IMR-90 (cell line): ENCODE measurements at regions not wholly inside any gene's neighbourhood (a gene's known extent, or its start where the extent isn't known, plus 50 kb on each side); places are given as distances from the start of the nearest gene placed in this dataset.

ENCODE experiments used
- ATAC-seq: fragments of 200-7000 bp; cut with Tn5 transposase; 2 replicates; pipeline ENCODE4 v1.9.1; 2020; ENCODE audit warnings: low read depth, mild to moderate bottlenecking, moderate library complexity
- BruUV-seq: library from RNA; stranded (reverse); fragments of 400-500 nt; replicated peaks from 2 replicates; lab custom pipeline; 2021; lab: Mats Ljungman, UMichigan
- CTCF ChIA-PET: fragments of 300-600 bp; formaldehyde crosslinking; extraction: SDS; loops from one replicate; lab custom pipeline; 2021; ENCODE audit warnings: antibody characterized with exemption; lab: Yijun Ruan, JAX
- POLR2A ChIA-PET: fragments of 300-600 bp; sonication (Branson Sonifier 250); formaldehyde crosslinking; loops from one replicate; lab custom pipeline; 2022; ENCODE audit warnings: antibody characterized with exemption; ENCODE audit not compliant: unreplicated experiment; lab: Charles Lee
- DNase-seq: peaks from one replicate; pipeline ENCODE4 v3.0.0; 2013
- H2AFZ ChIP-seq: replicated peaks from 2 replicates; pipeline ENCODE3; 2013; ENCODE audit warnings: low read length, mild to moderate bottlenecking; ENCODE audit not compliant: poor library complexity
- H2AK5ac ChIP-seq: 2 replicates; pipeline ENCODE4 v1.6.1; 2013; ENCODE audit warnings: low read depth, low read length, inconsistent platforms
- H2AK9ac ChIP-seq: replicated peaks from 2 replicates; pipeline ENCODE3; 2013; ENCODE audit warnings: mild to moderate bottlenecking, low read depth, low read length, moderate library complexity; ENCODE audit not compliant: poor library complexity
- H2BK120ac ChIP-seq: 2 replicates; pipeline ENCODE4 v1.6.1; 2013; ENCODE audit warnings: low read depth, low read length, inconsistent platforms
- H2BK15ac ChIP-seq: 3 replicates; pipeline ENCODE4 v1.6.1; 2013; ENCODE audit warnings: low read depth, low read length, inconsistent platforms
- H2BK20ac ChIP-seq: 2 replicates; pipeline ENCODE4 v1.6.1; 2013; ENCODE audit warnings: low read depth, mild to moderate bottlenecking, inconsistent platforms, low read length, moderate library complexity
- H2BK5ac ChIP-seq: 2 replicates; pipeline ENCODE4 v1.6.1; 2013; ENCODE audit warnings: mild to moderate bottlenecking, low read depth, low read length, inconsistent platforms; ENCODE audit not compliant: poor library complexity, severe bottlenecking
- H3K14ac ChIP-seq: replicated peaks from 2 replicates; pipeline ENCODE4 v1.6.1; 2013; ENCODE audit warnings: low read depth, low read length, inconsistent platforms
- H3K18ac ChIP-seq: 2 replicates; pipeline ENCODE4 v1.6.1; 2013; ENCODE audit warnings: low read depth, low read length, control low read depth
- H3K23ac ChIP-seq: 2 replicates; pipeline ENCODE4 v1.6.1; 2013; ENCODE audit warnings: low read depth, low read length, inconsistent platforms
- H3K27ac ChIP-seq: 2 replicates; pipeline ENCODE4 v1.5.1; 2013; ENCODE audit warnings: mild to moderate bottlenecking, control low read depth, low read length; ENCODE audit not compliant: insufficient read depth
- H3K27me3 ChIP-seq: 2 replicates; pipeline ENCODE4 v1.6.1; 2013; ENCODE audit warnings: low read length; ENCODE audit not compliant: control insufficient read depth, insufficient read depth
- H3K36me3 ChIP-seq: 2 replicates; pipeline ENCODE4 v1.6.1; 2013; ENCODE audit warnings: low read length, mixed read lengths; ENCODE audit not compliant: control insufficient read depth, insufficient read depth
- H3K4ac ChIP-seq: 2 replicates; pipeline ENCODE4 v1.6.1; 2013; ENCODE audit warnings: low read depth, low read length, inconsistent platforms
- H3K4me1 ChIP-seq: 2 replicates; pipeline ENCODE4 v1.6.1; 2013; ENCODE audit warnings: low read length, mixed read lengths; ENCODE audit not compliant: control insufficient read depth, insufficient read depth
- H3K4me2 ChIP-seq: 2 replicates; pipeline ENCODE4 v1.6.1; 2013; ENCODE audit warnings: low read depth, mild to moderate bottlenecking, control low read depth, low read length, moderate library complexity
- H3K4me3 ChIP-seq: 2 replicates; pipeline ENCODE4 v1.5.1; 2013; ENCODE audit warnings: low read depth, mild to moderate bottlenecking, control low read depth, low read length, moderate library complexity; ENCODE audit not compliant: insufficient read depth
- H3K56ac ChIP-seq: 2 replicates; pipeline ENCODE4 v1.6.1; 2013; ENCODE audit warnings: low read length, inconsistent platforms; ENCODE audit not compliant: insufficient read depth; ENCODE audit errors: extremely low read depth
- H3K79me1 ChIP-seq, 2 experiments: 2 replicates each; pipeline ENCODE4 v1.6.1; 2013; ENCODE audit warnings: low read length in 2 of 2, inconsistent platforms in 1 of 2, low read depth in 1 of 2
- H3K9ac ChIP-seq: 2 replicates; pipeline ENCODE4 v1.6.1; 2013; ENCODE audit warnings: low read depth, low read length, control low read depth
- H3K9me1 ChIP-seq: 2 replicates; pipeline ENCODE4 v1.6.1; 2013; ENCODE audit warnings: low read length, inconsistent platforms; ENCODE audit not compliant: insufficient read depth
- H3K9me3 ChIP-seq: 2 replicates; pipeline ENCODE4 v1.6.1; 2013; ENCODE audit warnings: low read length; ENCODE audit not compliant: control insufficient read depth, insufficient read depth
- H4K20me1 ChIP-seq: 2 replicates; pipeline ENCODE4 v1.6.1; 2013; ENCODE audit warnings: low read length, inconsistent platforms; ENCODE audit not compliant: insufficient read depth
- H4K5ac ChIP-seq: 2 replicates; pipeline ENCODE4 v1.6.1; 2013; ENCODE audit warnings: mild to moderate bottlenecking, low read depth, low read length, control low read depth
- H4K8ac ChIP-seq, 2 experiments: 2 replicates each; pipeline ENCODE4 v1.6.1; 2013; ENCODE audit warnings: low read depth in 2 of 2, low read length in 2 of 2, control low read depth in 1 of 2, inconsistent platforms in 1 of 2
- H4K91ac ChIP-seq: 2 replicates; pipeline ENCODE4 v1.6.1; 2013; ENCODE audit warnings: low read depth, low read length, inconsistent platforms; ENCODE audit not compliant: insufficient read depth
- CEBPB ChIP-seq: IDR thresholded peaks from 2 replicates; pipeline ENCODE4 v1.6.1; 2012; ENCODE audit warnings: low read depth, low read length, improper control_type of control experiment
- CHD1 ChIP-seq: IDR thresholded peaks from 2 replicates; pipeline ENCODE4 v1.6.1; 2012; ENCODE audit warnings: low read depth, low read length, improper control_type of control experiment
- ELK1 ChIP-seq: fragments of 150-350 bp; IDR thresholded peaks from 2 replicates; pipeline ENCODE4 v1.6.1; 2016; ENCODE audit warnings: low read depth, mild to moderate bottlenecking, low read length, moderate library complexity, borderline replicate concordance
- MAFK ChIP-seq: IDR thresholded peaks from 2 replicates; pipeline ENCODE4 v1.6.1; 2012; ENCODE audit warnings: low read depth, low read length, improper control_type of control experiment
- MAZ ChIP-seq: IDR thresholded peaks from 2 replicates; pipeline ENCODE4 v1.6.1; 2012; ENCODE audit warnings: low read depth, mild to moderate bottlenecking, low read length, improper control_type of control experiment, moderate library complexity, borderline replicate concordance
- MXI1 ChIP-seq: IDR thresholded peaks from 2 replicates; pipeline ENCODE4 v1.6.1; 2012; ENCODE audit warnings: low read depth, mild to moderate bottlenecking, low read length, moderate library complexity, borderline replicate concordance
- NFE2L2 ChIP-seq: fragments of 150-350 bp; IDR thresholded peaks from 2 replicates; pipeline ENCODE4 v1.6.1; 2016; ENCODE audit warnings: low read depth, mild to moderate bottlenecking, low read length
- POLR2A ChIP-seq: IDR thresholded peaks from 2 replicates; pipeline ENCODE4 v1.6.1; 2012; ENCODE audit warnings: mild to moderate bottlenecking, low read depth, low read length
- RCOR1 ChIP-seq: IDR thresholded peaks from 2 replicates; pipeline ENCODE4 v1.6.1; 2012; ENCODE audit warnings: mild to moderate bottlenecking, low read length, improper control_type of control experiment; ENCODE audit not compliant: insufficient replicate concordance
- RFX5 ChIP-seq: IDR thresholded peaks from 2 replicates; pipeline ENCODE4 v1.8.0; 2012; ENCODE audit warnings: low read depth, mild to moderate bottlenecking, low read length, moderate library complexity
- dilution Hi-C: fragments of 300-500 bp; cut with HindIII; formaldehyde crosslinking; loops from one replicate; pipeline ENCODE4 v1.14.3; 2018; ENCODE audit warnings: low sequenced_read_pairs; ENCODE audit not compliant: unreplicated experiment
- in situ Hi-C: fragments of 300-500 bp; cut with MboI; formaldehyde crosslinking; loops from 3 replicates; pipeline ENCODE4 v1.14.3; 2019; ENCODE audit warnings: low sequenced_read_pairs, inconsistent platforms, mixed read lengths
- intact Hi-C: fragments of 100-400 bp; cut with micrococcal nuclease; formaldehyde crosslinking; loops from 2 replicates; pipeline ENCODE4 v1.10.0; 2022
- TF ChIP-seq, protein P1 (sequence below): conservative IDR thresholded peaks from 2 replicates; pipeline ENCODE4 v1.5.1; 2012; ENCODE audit warnings: mild to moderate bottlenecking, low read depth, low read length, improper control_type of control experiment
- TF ChIP-seq, protein P2 (sequence below): fragments of 150-350 bp; IDR thresholded peaks from 2 replicates; pipeline ENCODE4 v1.6.1; 2017; ENCODE audit warnings: mild to moderate bottlenecking, antibody characterized with exemption, low read length, low read depth

- Histone ChIP-seq H3K18ac (no peak overlapping the region), H4K8ac (no peak overlapping the region), H3K27me3 (no peaks in the 10 kb centered on the region), H3K14ac (no peak overlapping the region), H3K9me3 (no peaks in the 10 kb centered on the region), H3K4me3 (no peak overlapping the region), H3K36me3 (no peaks in the 10 kb centered on the region), H3K4me2 (no peak overlapping the region), H3K4ac (no peak overlapping the region), H4K5ac (no peak overlapping the region), H2AK5ac (no peak overlapping the region), H3K9ac (no peak overlapping the region), H2BK5ac (no peak overlapping the region), H3K9me1 (no peaks in the 10 kb centered on the region), H3K27ac (no peak overlapping the region), H2AFZ (no peak overlapping the region), H2BK15ac (no peak overlapping the region), H3K4me1 (no peaks in the 10 kb centered on the region), H3K79me1 (no peaks in the 10 kb centered on the region), H4K20me1 (no peaks in the 10 kb centered on the region), H2BK20ac (no peak overlapping the region), H3K56ac (no peak overlapping the region), H3K23ac (no peak overlapping the region), H2AK9ac (no peak overlapping the region), H4K91ac (no peak overlapping the region), H2BK120ac (no peak overlapping the region)
- no peak for ATAC-seq
- intact Hi-C loops, result no loop called here
- CTCF ChIA-PET, result no interaction called here
- DNase-seq, result no peak
- dilution Hi-C loops, result no loop called here
- in situ Hi-C loops, result no loop called here
- TF ChIP-seq MAFK (no peak), RFX5 (no peak), CEBPB (no peak), RCOR1 (no peak), ELK1 (no peak), MXI1 (no peak), POLR2A (no peak), MAZ (no peak), NFE2L2 (no peak), CHD1 (no peak)
- TF ChIP-seq, protein P1, sequence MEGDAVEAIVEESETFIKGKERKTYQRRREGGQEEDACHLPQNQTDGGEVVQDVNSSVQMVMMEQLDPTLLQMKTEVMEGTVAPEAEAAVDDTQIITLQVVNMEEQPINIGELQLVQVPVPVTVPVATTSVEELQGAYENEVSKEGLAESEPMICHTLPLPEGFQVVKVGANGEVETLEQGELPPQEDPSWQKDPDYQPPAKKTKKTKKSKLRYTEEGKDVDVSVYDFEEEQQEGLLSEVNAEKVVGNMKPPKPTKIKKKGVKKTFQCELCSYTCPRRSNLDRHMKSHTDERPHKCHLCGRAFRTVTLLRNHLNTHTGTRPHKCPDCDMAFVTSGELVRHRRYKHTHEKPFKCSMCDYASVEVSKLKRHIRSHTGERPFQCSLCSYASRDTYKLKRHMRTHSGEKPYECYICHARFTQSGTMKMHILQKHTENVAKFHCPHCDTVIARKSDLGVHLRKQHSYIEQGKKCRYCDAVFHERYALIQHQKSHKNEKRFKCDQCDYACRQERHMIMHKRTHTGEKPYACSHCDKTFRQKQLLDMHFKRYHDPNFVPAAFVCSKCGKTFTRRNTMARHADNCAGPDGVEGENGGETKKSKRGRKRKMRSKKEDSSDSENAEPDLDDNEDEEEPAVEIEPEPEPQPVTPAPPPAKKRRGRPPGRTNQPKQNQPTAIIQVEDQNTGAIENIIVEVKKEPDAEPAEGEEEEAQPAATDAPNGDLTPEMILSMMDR, result no peak
- TF ChIP-seq, protein P2, sequence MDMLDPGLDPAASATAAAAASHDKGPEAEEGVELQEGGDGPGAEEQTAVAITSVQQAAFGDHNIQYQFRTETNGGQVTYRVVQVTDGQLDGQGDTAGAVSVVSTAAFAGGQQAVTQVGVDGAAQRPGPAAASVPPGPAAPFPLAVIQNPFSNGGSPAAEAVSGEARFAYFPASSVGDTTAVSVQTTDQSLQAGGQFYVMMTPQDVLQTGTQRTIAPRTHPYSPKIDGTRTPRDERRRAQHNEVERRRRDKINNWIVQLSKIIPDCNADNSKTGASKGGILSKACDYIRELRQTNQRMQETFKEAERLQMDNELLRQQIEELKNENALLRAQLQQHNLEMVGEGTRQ, result no peak
- POLR2A ChIA-PET, result no interaction called here
- no TSS peak for BruUV-seq
Measured at GRCh38 chr5:62111428-62111827, 194.6 kb upstream of the KIF2A start.
